SK-N-SH (cell line): ENCODE measurements at regions not wholly inside any gene's neighbourhood (a gene's known extent, or its start where the extent isn't known, plus 50 kb on each side); places are given as distances from the start of the nearest gene placed in this dataset.
A peak's percentile ranks its signal among the peaks of the same experiment; 100 is the strongest.

ENCODE experiments used
- CTCF ChIA-PET: fragments of 300-600, 350-600 bp; formaldehyde crosslinking; extraction: SDS; loops from one replicate; lab custom pipeline; 2021; lab: Yijun Ruan, JAX
- POLR2A ChIA-PET: fragments of 350-600 bp; sonication (Branson Sonifier 250); formaldehyde crosslinking; extraction: SDS; loops from one replicate; lab custom pipeline; 2020; ENCODE audit warnings: antibody characterized with exemption, inconsistent platforms; lab: Yijun Ruan, JAX
- DNase-seq: peaks from one replicate; pipeline ENCODE4 v3.0.0; 2012
- H2AFZ ChIP-seq: fragments of 200-600 bp; sonication (generic); 2 replicates; pipeline ENCODE4 v1.8.1; 2016; ENCODE audit warnings: antibody characterized with exemption, mild to moderate bottlenecking, low read depth
- H3F3A ChIP-seq: fragments of 200-600 bp; sonication (generic); replicated peaks from 2 replicates; pipeline ENCODE3; 2016; ENCODE audit warnings: antibody characterized with exemption, mild to moderate bottlenecking; ENCODE audit not compliant: insufficient read depth
- H3K27ac ChIP-seq, 2 experiments: fragments of 200-500 bp in 1 of 2; fragments of 200-600 bp in 1 of 2; sonication (Bioruptor generic) in 1 of 2; sonication (generic), shearing (Covaris generic) in 1 of 2; 2 replicates each; pipeline versions ENCODE4 v1.5.1 to v1.6.1; 2014 to 2016; ENCODE audit warnings: low read depth in 2 of 2, inconsistent platforms in 1 of 2, low read length in 1 of 2, mild to moderate bottlenecking in 1 of 2, mixed read lengths in 1 of 2
- H3K27me3 ChIP-seq: fragments of 200-600 bp; sonication (generic), shearing (Covaris generic); 2 replicates; pipeline ENCODE4 v1.6.1; 2016; ENCODE audit warnings: mixed run types; ENCODE audit not compliant: insufficient read depth
- H3K36me3 ChIP-seq, 2 experiments: fragments of 200-500 bp in 1 of 2; fragments of 200-600 bp in 1 of 2; sonication (Bioruptor generic) in 1 of 2; sonication (generic) in 1 of 2; replicated peaks in 1 of 2; 2 replicates each; pipeline versions ENCODE3 to v1.5.1; 2014 to 2016; ENCODE audit warnings: low read length in 1 of 2, mild to moderate bottlenecking in 1 of 2; ENCODE audit not compliant: insufficient read depth in 2 of 2, control insufficient read depth in 1 of 2
- H3K4me1 ChIP-seq, 2 experiments: fragments of 200-500 bp in 1 of 2; fragments of 200-600 bp in 1 of 2; sonication (Bioruptor generic) in 1 of 2; sonication (generic), shearing (Covaris generic) in 1 of 2; 2 replicates each; pipeline versions ENCODE4 v1.5.1 to v1.6.1; 2014 to 2016; ENCODE audit warnings: low read depth in 1 of 2, low read length in 1 of 2, mixed run types in 1 of 2; ENCODE audit not compliant: insufficient read depth in 2 of 2, control insufficient read depth in 1 of 2
- H3K4me2 ChIP-seq: fragments of 200-600 bp; sonication (generic), shearing (Covaris generic); 2 replicates; pipeline ENCODE4 v1.6.1; 2017; ENCODE audit warnings: mixed run types
- H3K4me3 ChIP-seq, 2 experiments: fragments of 200-500 bp in 1 of 2; fragments of 200-600 bp in 1 of 2; sonication (Bioruptor generic) in 1 of 2; sonication (generic), shearing (Covaris generic) in 1 of 2; 2 replicates each; pipeline versions ENCODE4 v1.5.1 to v1.8.1; 2014 to 2016; ENCODE audit warnings: low read depth in 2 of 2, inconsistent platforms in 1 of 2, low read length in 1 of 2, mild to moderate bottlenecking in 1 of 2, mixed read lengths in 1 of 2, moderate library complexity in 1 of 2
- H3K79me2 ChIP-seq: fragments of 200-600 bp; sonication (generic); 2 replicates; pipeline ENCODE4 v1.8.1; 2017; ENCODE audit warnings: mild to moderate bottlenecking; ENCODE audit not compliant: insufficient read depth
- H3K9ac ChIP-seq: fragments of 200-600 bp; sonication (generic); 2 replicates; pipeline ENCODE4 v1.6.1; 2017; ENCODE audit warnings: mixed run types
- H3K9me2 ChIP-seq: fragments of 200-600 bp; sonication (generic); 2 replicates; pipeline ENCODE4 v1.6.1; 2017; ENCODE audit warnings: mixed run types
- H3K9me3 ChIP-seq: fragments of 200-600 bp; sonication (generic); 2 replicates; pipeline ENCODE4 v1.6.1; 2017; ENCODE audit warnings: mixed run types, mild to moderate bottlenecking, moderate library complexity
- H4K20me1 ChIP-seq: fragments of 200-600 bp; sonication (generic); 2 replicates; pipeline ENCODE4 v1.6.1; 2017; ENCODE audit warnings: mild to moderate bottlenecking, mixed run types; ENCODE audit not compliant: insufficient read depth
- CHD2 ChIP-seq: fragments of 150-350 bp; IDR thresholded peaks from 2 replicates; pipeline ENCODE4 v1.6.1; 2018; ENCODE audit warnings: low read length; ENCODE audit not compliant: partially characterized antibody
- EP300 ChIP-seq, 2 experiments: IDR thresholded peaks; 2 replicates each; pipeline versions ENCODE4 v1.4.0 to v1.6.1; 2012; ENCODE audit warnings: borderline replicate concordance in 1 of 2, low read depth in 1 of 2, low read length in 1 of 2
- FOSL2 ChIP-seq: IDR thresholded peaks from 2 replicates; pipeline ENCODE4 v1.4.0; 2012; ENCODE audit warnings: low read depth, mild to moderate bottlenecking, moderate library complexity, borderline replicate concordance
- FOXJ3 ChIP-seq: sonication (generic); formaldehyde crosslinking; IDR thresholded peaks from 2 replicates; pipeline ENCODE4 v1.5.1; 2020; ENCODE audit warnings: mild to moderate bottlenecking, missing genetic modification reagents
- JUND ChIP-seq: IDR thresholded peaks from 2 replicates; pipeline ENCODE4 v1.4.0; 2012
- MEF2A ChIP-seq: IDR thresholded peaks from 2 replicates; pipeline ENCODE4 v1.4.0; 2012; ENCODE audit warnings: low read depth, borderline replicate concordance
- NFIC ChIP-seq: IDR thresholded peaks from 2 replicates; pipeline ENCODE4 v1.4.0; 2012; ENCODE audit warnings: borderline replicate concordance
- RAD21 ChIP-seq: IDR thresholded peaks from 2 replicates; pipeline ENCODE4 v1.6.1; 2012; ENCODE audit warnings: mild to moderate bottlenecking, low read length
- RFX5 ChIP-seq: IDR thresholded peaks from 2 replicates; pipeline ENCODE4 v1.6.1; 2012; ENCODE audit warnings: mild to moderate bottlenecking, improper control_type of control experiment, low read length
- RXRA ChIP-seq: IDR thresholded peaks from 2 replicates; pipeline ENCODE4 v1.4.0; 2012; ENCODE audit warnings: low read depth, mild to moderate bottlenecking, borderline replicate concordance
- TCF12 ChIP-seq: IDR thresholded peaks from 2 replicates; pipeline ENCODE4 v1.4.0; 2012
- WGBS: methylation state at CpG from one replicate; pipeline ENCODE4 v1.1.6; 2017; ENCODE audit warnings: low lambda C conversion rate; 5-methylcytosine and 5-hydroxymethylcytosine counted together
- TF ChIP-seq, protein P1 (sequence below): IDR thresholded peaks from 2 replicates; pipeline ENCODE4 v1.4.0; 2012; ENCODE audit warnings: low read depth, borderline replicate concordance
- TF ChIP-seq, protein P2 (sequence below): IDR thresholded peaks from 2 replicates; pipeline ENCODE4 v1.4.0; 2012; ENCODE audit warnings: low read depth
- TF ChIP-seq, protein P3 (sequence below): fragments of 200-600 bp; sonication (generic); IDR thresholded peaks from 2 replicates; pipeline ENCODE4 v1.6.1; 2017; ENCODE audit warnings: antibody characterized with exemption, mild to moderate bottlenecking, moderate library complexity
- TF ChIP-seq, protein P4 (sequence below): fragments of 150-350 bp; IDR thresholded peaks from 2 replicates; pipeline ENCODE4 v1.6.1; 2016; ENCODE audit warnings: mild to moderate bottlenecking, low read depth, low read length

DNA sequence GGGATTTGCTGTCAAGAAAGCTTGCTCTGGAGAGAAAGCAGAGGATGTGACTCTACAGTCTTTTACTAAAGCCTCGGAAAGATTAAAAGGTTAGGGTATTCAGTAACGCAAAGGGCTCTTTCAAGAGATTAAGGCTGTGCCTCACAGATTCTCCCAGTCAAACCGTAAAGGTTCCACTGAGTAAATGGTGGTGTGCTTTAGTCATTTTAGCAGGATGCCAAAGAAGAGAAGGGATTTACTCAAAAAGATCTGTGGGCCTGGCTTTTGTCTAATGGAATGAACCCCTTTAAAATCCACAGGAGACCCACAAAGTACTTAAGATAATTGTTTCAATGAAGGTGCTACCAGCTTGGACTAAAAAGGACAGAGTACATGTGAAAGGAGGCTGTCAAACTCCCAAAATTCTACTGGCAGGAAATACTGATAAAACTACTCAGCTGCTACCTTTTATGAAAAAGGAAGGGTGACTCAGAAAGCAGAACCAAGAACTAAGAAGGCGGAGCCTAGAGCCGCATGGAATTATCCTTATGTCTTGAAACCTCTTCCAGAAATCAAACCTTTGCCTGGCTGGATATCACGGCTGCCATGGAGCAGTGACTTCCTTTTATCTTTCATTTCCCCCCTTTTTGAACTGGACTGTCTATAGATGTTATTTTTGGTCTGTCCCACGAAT lies 670.2 kb upstream of the ZEB2 start:
- Histone ChIP-seq H3K9me2 (no peaks in the 10 kb centered on the region), H3K79me2 (no peaks in the 10 kb centered on the region), H3K4me1 (peaks cover 0 to 13% of the 10 kb centered on the region in 2 experiments; a peak in 1 of 4 replicates), H3K4me3 (no peak overlapping the region), H3K27me3 (no peaks in the 10 kb centered on the region), H3F3A (no peaks in the 10 kb centered on the region), H3K27ac (no peak overlapping the region), H3K4me2 (no peak overlapping the region), H3K36me3 (no peaks in the 10 kb centered on the region), H2AFZ (peak overlapping the region; percentile 75), H4K20me1 (no peaks in the 10 kb centered on the region), H3K9ac (no peak overlapping the region), H3K9me3 (no peaks in the 10 kb centered on the region)
- DNase-seq, result no peak
- 85% methylated on average over 7 of the region's 7 CpGs for WGBS
- ChIA-PET POLR2A (no interaction called here), CTCF (no interaction called here)
- TF ChIP-seq FOSL2, result no peak; the same call in 1 of the 2 replicates
- TF ChIP-seq, protein P1, sequence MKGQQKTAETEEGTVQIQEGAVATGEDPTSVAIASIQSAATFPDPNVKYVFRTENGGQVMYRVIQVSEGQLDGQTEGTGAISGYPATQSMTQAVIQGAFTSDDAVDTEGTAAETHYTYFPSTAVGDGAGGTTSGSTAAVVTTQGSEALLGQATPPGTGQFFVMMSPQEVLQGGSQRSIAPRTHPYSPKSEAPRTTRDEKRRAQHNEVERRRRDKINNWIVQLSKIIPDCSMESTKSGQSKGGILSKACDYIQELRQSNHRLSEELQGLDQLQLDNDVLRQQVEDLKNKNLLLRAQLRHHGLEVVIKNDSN, result no peak
- no peak for TF ChIP-seq FOXJ3 (CRISPR knock-in tag)
- no peak for TF ChIP-seq NFIC
- TF ChIP-seq CHD2, result no peak
- no peak for TF ChIP-seq RXRA
- TF ChIP-seq, protein P2, sequence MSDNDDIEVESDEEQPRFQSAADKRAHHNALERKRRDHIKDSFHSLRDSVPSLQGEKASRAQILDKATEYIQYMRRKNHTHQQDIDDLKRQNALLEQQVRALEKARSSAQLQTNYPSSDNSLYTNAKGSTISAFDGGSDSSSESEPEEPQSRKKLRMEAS, result no peak
- TF ChIP-seq RFX5, result no peak
- TF ChIP-seq, protein P3, sequence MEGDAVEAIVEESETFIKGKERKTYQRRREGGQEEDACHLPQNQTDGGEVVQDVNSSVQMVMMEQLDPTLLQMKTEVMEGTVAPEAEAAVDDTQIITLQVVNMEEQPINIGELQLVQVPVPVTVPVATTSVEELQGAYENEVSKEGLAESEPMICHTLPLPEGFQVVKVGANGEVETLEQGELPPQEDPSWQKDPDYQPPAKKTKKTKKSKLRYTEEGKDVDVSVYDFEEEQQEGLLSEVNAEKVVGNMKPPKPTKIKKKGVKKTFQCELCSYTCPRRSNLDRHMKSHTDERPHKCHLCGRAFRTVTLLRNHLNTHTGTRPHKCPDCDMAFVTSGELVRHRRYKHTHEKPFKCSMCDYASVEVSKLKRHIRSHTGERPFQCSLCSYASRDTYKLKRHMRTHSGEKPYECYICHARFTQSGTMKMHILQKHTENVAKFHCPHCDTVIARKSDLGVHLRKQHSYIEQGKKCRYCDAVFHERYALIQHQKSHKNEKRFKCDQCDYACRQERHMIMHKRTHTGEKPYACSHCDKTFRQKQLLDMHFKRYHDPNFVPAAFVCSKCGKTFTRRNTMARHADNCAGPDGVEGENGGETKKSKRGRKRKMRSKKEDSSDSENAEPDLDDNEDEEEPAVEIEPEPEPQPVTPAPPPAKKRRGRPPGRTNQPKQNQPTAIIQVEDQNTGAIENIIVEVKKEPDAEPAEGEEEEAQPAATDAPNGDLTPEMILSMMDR, result no peak
- no peak for TF ChIP-seq JUND
- no peak for TF ChIP-seq EP300 (IDR thresholded peaks at IDR 0.05; ENCODE audit: borderline replicate concordance in 1 of 2, low read depth in 1 of 2, low read length in 1 of 2)
- no peak for TF ChIP-seq RAD21

DNA sequence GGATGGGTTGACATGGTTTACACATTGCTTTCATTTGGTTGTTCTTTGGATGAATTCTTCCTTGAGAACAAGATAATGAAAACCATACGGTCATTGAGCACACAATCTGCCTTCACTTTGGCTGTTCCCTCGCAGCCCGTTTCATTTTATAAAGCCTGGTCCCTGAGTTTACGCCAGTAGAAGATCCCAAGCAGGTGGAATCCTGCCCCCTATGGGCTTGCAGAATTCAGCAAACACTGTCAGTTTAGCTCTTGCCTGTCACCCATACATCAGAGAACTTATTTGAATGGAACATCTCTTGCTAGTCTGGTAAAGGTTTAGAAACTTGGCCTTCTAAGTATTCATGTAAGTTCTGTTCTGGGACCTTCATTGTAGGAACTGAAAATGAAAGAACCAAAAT lies 666.4 kb upstream of the ZEB2 start:
- H3K4me2 ChIP-seq, result no peak overlapping the region
- H3K36me3 ChIP-seq, result no peaks in the 10 kb centered on the region
- no peaks in the 10 kb centered on the region for H3K27me3 ChIP-seq
- H3K79me2 ChIP-seq, result no peaks in the 10 kb centered on the region
- POLR2A ChIA-PET, result no interaction called here
- 73% methylated on average over 4 of the region's 4 CpGs for WGBS
- no peak overlapping the region; a peak in 1 of 4 replicates for H3K4me3 ChIP-seq
- no peaks in the 10 kb centered on the region for H3K9me3 ChIP-seq
- no peak overlapping the region for H3K9ac ChIP-seq
- no peak for DNase-seq
- H3F3A ChIP-seq, result peaks cover 5% of the 10 kb centered on the region
- no peak overlapping the region for H2AFZ ChIP-seq
- TF ChIP-seq, protein P4, sequence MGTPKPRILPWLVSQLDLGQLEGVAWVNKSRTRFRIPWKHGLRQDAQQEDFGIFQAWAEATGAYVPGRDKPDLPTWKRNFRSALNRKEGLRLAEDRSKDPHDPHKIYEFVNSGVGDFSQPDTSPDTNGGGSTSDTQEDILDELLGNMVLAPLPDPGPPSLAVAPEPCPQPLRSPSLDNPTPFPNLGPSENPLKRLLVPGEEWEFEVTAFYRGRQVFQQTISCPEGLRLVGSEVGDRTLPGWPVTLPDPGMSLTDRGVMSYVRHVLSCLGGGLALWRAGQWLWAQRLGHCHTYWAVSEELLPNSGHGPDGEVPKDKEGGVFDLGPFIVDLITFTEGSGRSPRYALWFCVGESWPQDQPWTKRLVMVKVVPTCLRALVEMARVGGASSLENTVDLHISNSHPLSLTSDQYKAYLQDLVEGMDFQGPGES, result no peak
- 0 out of 2 replicates have a peak, but pooled peaks have one; percentile 26 for TF ChIP-seq TCF12
- TF ChIP-seq MEF2A, result no peak
- peak; percentile 33 for TF ChIP-seq RAD21
- TF ChIP-seq, all 33 proteins: peak for 2
- no peaks in the 10 kb centered on the region for H3K9me2 ChIP-seq
- no peaks in the 10 kb centered on the region for H4K20me1 ChIP-seq
- H3K27ac ChIP-seq, result no peak overlapping the region
- H3K4me1 ChIP-seq, result peaks cover 0 to 13% of the 10 kb centered on the region in 2 experiments; a peak in 1 of 4 replicates
- CTCF ChIA-PET, result interaction anchor here (0.9 to 2.1 kb wide), 2 partner anchors 9 to 38 kb away, joined by 3 to 8 read pairs; no protein-coding TSS in a partner anchor
